Aorta (tissue), 5 donors: ENCODE measurements at regions not wholly inside any gene's neighbourhood (a gene's known extent, or its start where the extent isn't known, plus 50 kb on each side); places are given as distances from the start of the nearest gene placed in this dataset.
A peak's percentile ranks its signal among the peaks of the same experiment; 100 is the strongest.

Experiments
- ATAC-seq: fragments of 200-7000 bp; cut with Tn5 transposase; one replicate; pipeline ENCODE4 v1.9.1; 2022; ENCODE audit warnings: moderate library complexity; ENCODE audit not compliant: low FRiP score
- DNase-seq, 2 donors: peaks; one replicate each; pipeline ENCODE4 v3.0.0-alpha.2; 2020
- H3K27ac ChIP-seq, 2 donors: one replicate each; pipeline ENCODE4 v1.5.1; 2013; ENCODE audit warnings: low read length in 2 of 2, mild to moderate bottlenecking in 2 of 2, moderate library complexity in 2 of 2, control low read depth in 1 of 2, inconsistent platforms in 1 of 2, low read depth in 1 of 2
- H3K27me3 ChIP-seq, 2 donors: one replicate each; pipeline ENCODE4 v1.6.1; 2013; ENCODE audit warnings: control low read depth in 1 of 2, low read length in 1 of 2, mild to moderate bottlenecking in 1 of 2, moderate library complexity in 1 of 2; ENCODE audit not compliant: insufficient read depth in 2 of 2, control insufficient read depth in 1 of 2
- H3K36me3 ChIP-seq, 2 donors: one replicate each; pipeline ENCODE4 v1.6.1; 2013; ENCODE audit warnings: control low read depth in 1 of 2, low read length in 1 of 2, mild to moderate bottlenecking in 1 of 2; ENCODE audit not compliant: insufficient read depth in 2 of 2, control insufficient read depth in 1 of 2
- H3K4me1 ChIP-seq, 2 donors: one replicate each; pipeline ENCODE4 v1.6.1; 2013; ENCODE audit warnings: low read length in 2 of 2, control low read depth in 1 of 2, mild to moderate bottlenecking in 1 of 2, moderate library complexity in 1 of 2; ENCODE audit not compliant: insufficient read depth in 2 of 2, control insufficient read depth in 1 of 2
- H3K4me3 ChIP-seq, 2 donors: one replicate each; pipeline ENCODE4 v1.5.1; 2013; ENCODE audit warnings: low read length in 2 of 2, control low read depth in 1 of 2, mild to moderate bottlenecking in 1 of 2
- H3K9me3 ChIP-seq: one replicate; pipeline ENCODE4 v1.6.1; 2013; ENCODE audit warnings: mild to moderate bottlenecking, low read length; ENCODE audit not compliant: control insufficient read depth
- WGBS, 2 donors: extraction: QIAGEN DNeasy Blood & Tissue Kit; methylation state at CpG; one replicate each; pipeline ENCODE4 v1.1.7; 2013; 5-methylcytosine and 5-hydroxymethylcytosine counted together
- intact Hi-C, 2 donors: fragments of 100-400 bp; cut with DNase I; formaldehyde crosslinking; loops; one replicate each; pipeline versions ENCODE4 v1.14.2 to v1.15.0; 2022
- donor health status: healthy with polysubstance abuse.
- donor health status: Bipolar disorder and iron deficiency.
- donor health status: DM: no; HTN: no; CAD: no.
- donor health status: DM: no; HTN: no; CAD: no.
- donor health status: DM: yes; HTN: yes; CAD: no.

DNA sequence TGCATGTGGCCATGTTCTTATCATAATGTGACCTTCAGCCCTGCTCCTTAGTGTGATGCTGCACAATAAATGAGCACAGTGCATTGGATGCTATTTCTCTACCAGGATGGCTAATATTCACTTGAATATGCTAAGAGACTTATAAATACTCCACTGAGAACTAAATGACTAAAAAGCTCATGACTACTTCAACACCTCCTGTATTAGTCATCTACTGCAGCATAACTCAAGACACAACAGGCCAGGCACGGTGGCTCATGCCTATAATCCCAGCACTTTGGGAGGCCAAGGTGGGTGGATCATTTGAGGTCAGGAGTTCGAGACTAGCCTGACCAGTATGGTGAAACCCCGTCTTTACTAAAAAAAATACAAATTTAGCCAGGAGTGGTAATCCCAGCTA, 213.4 kb downstream of the RND3 start:
- Histone ChIP-seq H3K27ac (no peak overlapping the region), H3K4me1 (peaks cover 0 to 2% of the 10 kb centered on the region in 2 donors), H3K9me3 (peaks cover 5% of the 10 kb centered on the region), H3K4me3 (no peak overlapping the region), H3K36me3 (no peaks in the 10 kb centered on the region), H3K27me3 (no peaks in the 10 kb centered on the region)
- ATAC-seq = no peak
- 62 to 67% methylated on average over 3 of the region's 3 CpGs for WGBS, 2 donors
- DNase-seq = no peak
- intact Hi-C loops = no loop called here

DNA sequence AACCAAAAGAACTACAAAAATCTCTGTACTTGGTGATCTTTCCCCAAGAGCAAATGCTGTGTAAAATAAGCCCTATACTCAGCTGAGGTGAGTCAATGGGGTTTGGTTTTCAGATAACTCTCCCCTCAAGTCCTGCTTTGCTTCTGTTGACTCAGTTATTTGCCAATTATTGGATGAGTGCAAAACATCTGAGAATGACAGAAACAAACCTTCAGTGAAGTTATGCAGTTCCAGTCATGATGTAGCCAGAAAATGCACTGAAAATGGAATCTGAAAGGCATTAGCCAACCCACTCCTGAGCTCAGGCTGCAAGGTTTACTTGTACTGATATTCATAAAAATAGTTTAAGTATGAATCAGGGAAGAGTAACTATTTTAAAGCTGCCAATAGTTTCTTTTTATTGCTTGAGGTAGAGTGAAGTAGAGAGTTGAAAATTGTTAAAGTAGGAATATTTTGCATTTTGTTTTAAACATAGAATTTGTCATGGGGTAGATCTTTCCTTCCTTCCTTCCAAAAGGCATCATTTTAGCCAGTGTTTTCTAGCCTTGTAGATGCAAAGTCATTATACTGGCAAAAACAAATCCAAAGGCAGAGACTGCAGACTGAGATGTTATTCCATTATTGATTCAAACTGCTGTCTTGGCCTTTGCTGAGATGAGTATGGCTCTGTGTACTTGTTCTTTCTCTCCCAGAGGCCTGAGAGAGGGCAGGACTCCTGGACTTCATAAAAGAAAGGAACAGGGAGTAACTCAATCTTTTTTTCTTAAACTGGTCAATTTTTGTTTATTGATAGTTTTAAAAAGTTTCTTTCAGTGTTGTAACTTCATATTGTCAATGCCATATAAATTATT, 215.3 kb downstream of the RND3 start:
- H3K9me3 ChIP-seq = peaks cover 5% of the 10 kb centered on the region
- no peaks in the 10 kb centered on the region for H3K36me3 ChIP-seq
- ATAC-seq = no peak
- no peaks in the 10 kb centered on the region for H3K27me3 ChIP-seq
- H3K4me1 ChIP-seq = peaks cover 0 to 2% of the 10 kb centered on the region in 2 donors
- peak overlapping the region in 1 of 2 donors; percentile 28 for H3K27ac ChIP-seq
- DNase-seq = no peak
- intact Hi-C loops = no loop called here
- H3K4me3 ChIP-seq = no peak overlapping the region

DNA sequence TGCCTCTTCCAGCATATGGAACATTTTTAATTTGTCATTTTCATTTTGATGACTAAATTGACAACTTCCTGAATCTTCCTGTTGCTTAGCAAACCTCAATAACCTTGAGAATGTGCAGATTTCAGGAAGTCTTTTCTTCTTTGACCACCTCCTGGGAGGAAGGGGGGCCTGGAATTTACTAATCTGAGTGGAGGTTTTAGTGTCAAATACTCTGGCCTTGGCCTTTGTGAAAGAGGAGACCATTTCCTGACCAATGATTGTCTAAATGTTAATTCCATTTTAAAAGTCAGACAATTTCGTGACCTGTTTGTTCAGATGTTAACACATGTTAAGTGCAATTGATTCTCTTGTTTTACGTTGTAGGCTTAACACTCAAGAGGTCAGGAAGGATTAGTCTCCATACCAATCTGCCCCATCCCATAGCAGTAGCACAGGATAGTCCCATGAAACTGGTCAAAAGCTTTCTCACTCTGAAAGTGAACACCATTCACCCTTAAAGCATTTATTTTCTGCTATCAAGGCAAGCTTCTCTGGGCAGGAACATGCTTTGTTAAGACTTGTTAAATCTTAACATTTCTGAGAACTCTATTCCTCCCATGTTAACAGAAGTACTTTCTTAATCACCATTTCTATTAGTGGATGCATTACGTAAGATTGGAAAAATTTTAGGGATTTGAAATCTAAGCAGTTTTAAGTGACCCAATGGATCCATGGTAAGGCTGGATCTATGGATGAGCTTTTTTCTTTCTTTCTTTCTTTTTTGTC, 219.6 kb downstream of the RND3 start:
- no peak overlapping the region for H3K4me3 ChIP-seq
- H3K4me1 ChIP-seq = peaks cover 0 to 2% of the 10 kb centered on the region in 2 donors
- 95% methylated on average over 3 of the region's 3 CpGs for WGBS, 2 donors
- H3K36me3 ChIP-seq = no peaks in the 10 kb centered on the region
- ATAC-seq (no peak), DNase-seq (no peak)
- H3K9me3 ChIP-seq = no peaks in the 10 kb centered on the region
- intact Hi-C loops = no loop called here
- no peak overlapping the region for H3K27ac ChIP-seq
- H3K27me3 ChIP-seq = no peaks in the 10 kb centered on the region

GRCh38 chr2:150266931-150267330, 220.5 kb downstream of the RND3 start:
- DNase-seq (no peak), ATAC-seq (no peak)
- Histone ChIP-seq H3K4me3 (no peak overlapping the region), H3K36me3 (no peaks in the 10 kb centered on the region), H3K27ac (no peak overlapping the region), H3K4me1 (peaks cover 0 to 1% of the 10 kb centered on the region in 2 donors), H3K27me3 (no peaks in the 10 kb centered on the region), H3K9me3 (no peaks in the 10 kb centered on the region)
- WGBS, 2 donors = 94 to 97% methylated on average over 2 of the region's 2 CpGs
- intact Hi-C loops = no loop called here

DNA sequence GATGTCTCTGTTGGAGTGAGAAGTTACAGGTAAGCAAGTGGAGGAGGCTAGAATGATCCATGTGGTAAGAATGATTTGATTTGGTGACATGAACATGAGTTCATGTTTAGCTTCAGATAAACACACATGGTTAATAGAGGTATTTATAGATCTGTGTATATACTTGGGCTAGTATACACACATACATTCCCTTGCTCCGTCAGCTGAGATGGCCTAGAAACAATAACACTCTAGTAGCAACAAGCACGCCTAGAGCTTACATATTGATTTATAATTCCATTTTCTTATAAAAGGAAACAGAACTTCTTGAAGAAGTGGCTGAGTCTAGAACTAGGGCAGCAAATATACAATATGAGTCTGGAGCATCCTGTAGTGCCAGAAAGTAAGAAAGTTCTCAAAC, 223.0 kb downstream of the RND3 start:
- Histone ChIP-seq H3K4me1 (no peaks in the 10 kb centered on the region), H3K9me3 (no peaks in the 10 kb centered on the region), H3K4me3 (no peak overlapping the region), H3K36me3 (no peaks in the 10 kb centered on the region), H3K27me3 (no peaks in the 10 kb centered on the region), H3K27ac (no peak overlapping the region)
- no peak for DNase-seq
- ATAC-seq = no peak
- WGBS, 2 donors = 74 to 79% methylated on average over 2 of the region's 2 CpGs
- intact Hi-C loops = no loop called here

GRCh38 chr2:150261691-150262090, 225.8 kb downstream of the RND3 start:
- H3K9me3 ChIP-seq = no peaks in the 10 kb centered on the region
- 79 to 86% methylated on average over 2 of the region's 2 CpGs for WGBS, 2 donors
- intact Hi-C loops = no loop called here
- no peaks in the 10 kb centered on the region for H3K4me1 ChIP-seq
- no peak overlapping the region for H3K4me3 ChIP-seq
- H3K27me3 ChIP-seq = no peaks in the 10 kb centered on the region
- DNase-seq = no peak
- no peak overlapping the region for H3K27ac ChIP-seq
- no peaks in the 10 kb centered on the region for H3K36me3 ChIP-seq
- ATAC-seq = no peak

GRCh38 chr2:150260636-150261035, 226.8 kb downstream of the RND3 start:
- DNase-seq (no peak), ATAC-seq (no peak)
- no peaks in the 10 kb centered on the region for H3K9me3 ChIP-seq
- H3K27me3 ChIP-seq = no peaks in the 10 kb centered on the region
- no peak overlapping the region for H3K27ac ChIP-seq
- no peak overlapping the region for H3K4me3 ChIP-seq
- intact Hi-C loops = no loop called here
- peaks cover 0 to 3% of the 10 kb centered on the region in 2 donors for H3K4me1 ChIP-seq
- H3K36me3 ChIP-seq = no peaks in the 10 kb centered on the region
- WGBS, 2 donors = 90 to 94% methylated on average over 1 of the region's 1 CpG

DNA sequence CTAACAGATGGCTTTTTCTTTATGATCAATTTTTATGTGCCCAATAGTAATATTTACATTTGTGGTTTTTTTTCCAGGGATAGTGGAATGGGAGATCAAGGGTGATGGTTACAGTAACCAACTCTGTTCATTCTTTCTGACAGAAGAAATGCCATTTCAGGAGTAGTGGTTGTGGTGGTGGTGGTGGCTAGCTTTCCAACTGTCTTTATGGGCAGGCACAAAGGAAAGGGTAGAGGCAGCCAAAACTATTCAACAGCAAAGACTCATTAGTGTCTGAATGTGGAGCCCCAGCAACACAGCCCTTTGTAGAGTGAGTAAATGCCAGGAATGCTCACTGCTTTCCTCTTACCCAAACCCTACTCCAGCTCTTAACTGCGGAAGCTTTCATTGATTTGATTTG, 227.7 kb downstream of the RND3 start:
- Histone ChIP-seq H3K4me3 (no peak overlapping the region), H3K4me1 (peaks cover 0 to 6% of the 10 kb centered on the region in 2 donors), H3K9me3 (no peaks in the 10 kb centered on the region), H3K27ac (no peak overlapping the region), H3K36me3 (no peaks in the 10 kb centered on the region), H3K27me3 (no peaks in the 10 kb centered on the region)
- intact Hi-C loops = no loop called here
- ATAC-seq (no peak), DNase-seq (no peak)
- 94 to 100% methylated on average over 1 of the region's 1 CpG for WGBS, 2 donors
